Activated naive CD4-positive, alpha-beta T cell treated with anti-CD3 and anti-CD28 coated beads, Interleukin-2, amount 50 U/mL, for 72 hours (primary cell): ENCODE measurements at regions not wholly inside any gene's neighbourhood (a gene's known extent, or its start where the extent isn't known, plus 50 kb on each side); places are given as distances from the start of the nearest gene placed in this dataset.

Experiments used
- ATAC-seq, 2 donors: fragments of 150-1000 bp; cut with Tn5 transposase; 2 replicates each; pipeline ENCODE4 v1.10.0; 2021; ENCODE audit warnings: mild to moderate bottlenecking in 2 of 2, moderate library complexity in 2 of 2
- DNase-seq, 2 donors: peaks; one replicate each; pipeline ENCODE4 v3.0.0; 2021 to 2022; ENCODE audit warnings: low spot score in 2 of 2
- H3K27ac Mint-ChIP-seq, 2 donors: one replicate each; pipeline ENCODE4 v1.8.0; 2022; ENCODE audit warnings: mild to moderate bottlenecking in 2 of 2, mixed read lengths in 2 of 2
- H3K36me3 Mint-ChIP-seq, 2 donors: one replicate each; pipeline ENCODE4 v1.8.0; 2022; ENCODE audit warnings: mixed read lengths in 2 of 2
- H3K9me3 Mint-ChIP-seq, 2 donors: one replicate each; pipeline ENCODE4 v1.8.0; 2022; ENCODE audit warnings: mixed read lengths in 2 of 2

GRCh38 chr6:14783594-14783993 lies 462.3 kb upstream of the JARID2 start:
- no peak for DNase-seq
- H3K27ac Mint-ChIP-seq, result no peak overlapping the region
- peaks cover 4 to 13% of the 10 kb centered on the region in 2 donors for H3K9me3 Mint-ChIP-seq
- peaks cover 18 to 41% of the 10 kb centered on the region in 2 donors for H3K36me3 Mint-ChIP-seq
- no peak for ATAC-seq

DNA sequence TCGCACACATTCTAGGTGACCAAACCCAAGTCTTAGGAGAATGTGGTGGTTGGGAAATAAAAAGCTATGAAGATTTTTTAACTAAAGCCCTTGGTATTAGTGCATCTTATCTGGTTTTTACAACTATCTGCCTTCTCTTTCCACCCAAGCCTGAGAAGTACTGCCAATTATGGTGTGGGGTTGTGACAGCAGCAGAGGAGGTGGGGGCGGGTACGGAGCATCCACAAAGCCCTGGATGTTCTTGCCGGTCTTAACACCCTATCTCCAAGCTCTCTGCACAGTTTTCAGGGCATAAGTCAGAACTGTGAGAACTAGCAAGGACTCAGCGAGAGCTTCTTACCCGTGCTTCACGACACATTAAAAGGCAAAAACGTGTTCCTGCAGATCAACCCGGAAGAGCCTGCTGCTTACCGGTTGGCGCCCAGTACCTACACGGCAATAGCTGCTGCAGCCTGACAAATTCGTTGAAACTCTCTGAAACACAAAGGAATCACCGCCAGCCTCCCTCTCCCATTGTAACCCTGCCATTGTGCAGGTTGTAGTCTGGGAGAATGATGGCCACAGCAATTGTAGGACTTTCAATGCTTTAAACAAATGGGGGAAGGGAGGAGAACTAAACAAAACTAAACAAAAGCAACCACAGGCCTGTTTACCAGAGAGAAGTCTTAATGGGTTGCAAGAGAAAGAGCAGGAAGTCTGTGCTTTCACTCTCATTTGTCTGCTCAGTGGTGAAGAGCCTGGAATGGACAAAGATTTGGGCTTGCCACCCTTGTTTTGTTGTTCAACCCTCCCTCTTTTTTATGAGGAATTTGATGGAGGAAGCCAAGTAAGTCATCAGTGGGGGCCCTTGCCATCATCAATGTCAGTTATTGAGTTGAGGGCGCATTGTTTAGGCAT lies 461.0 kb upstream of the JARID2 start:
- DNase-seq (peak in 1 of 2 donors; percentile 15), ATAC-seq (peak; percentile 42 to 76)
- H3K36me3 Mint-ChIP-seq, result peaks cover 18 to 44% of the 10 kb centered on the region in 2 donors
- H3K27ac Mint-ChIP-seq, result peak overlapping the region; percentile 71 to 91
- peaks cover 4 to 14% of the 10 kb centered on the region in 2 donors for H3K9me3 Mint-ChIP-seq

DNA sequence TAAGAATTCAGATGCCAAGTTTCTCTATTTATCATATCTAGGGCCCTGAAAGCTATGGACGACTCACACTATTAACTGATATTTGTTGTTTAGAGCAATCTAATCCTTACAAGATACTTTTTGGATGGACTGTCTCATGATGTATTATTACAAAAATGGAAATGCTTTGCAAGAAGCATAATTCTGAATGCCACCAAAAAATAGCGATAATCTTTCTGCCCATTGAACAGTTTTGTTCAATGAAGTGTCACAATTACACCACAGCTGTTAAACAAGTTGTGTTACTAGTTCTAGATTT lies 460.4 kb upstream of the JARID2 start:
- H3K27ac Mint-ChIP-seq, result no peak overlapping the region
- peaks cover 4 to 16% of the 10 kb centered on the region in 2 donors for H3K9me3 Mint-ChIP-seq
- H3K36me3 Mint-ChIP-seq, result peaks cover 18 to 47% of the 10 kb centered on the region in 2 donors
- DNase-seq, result no peak
- no peak for ATAC-seq

DNA sequence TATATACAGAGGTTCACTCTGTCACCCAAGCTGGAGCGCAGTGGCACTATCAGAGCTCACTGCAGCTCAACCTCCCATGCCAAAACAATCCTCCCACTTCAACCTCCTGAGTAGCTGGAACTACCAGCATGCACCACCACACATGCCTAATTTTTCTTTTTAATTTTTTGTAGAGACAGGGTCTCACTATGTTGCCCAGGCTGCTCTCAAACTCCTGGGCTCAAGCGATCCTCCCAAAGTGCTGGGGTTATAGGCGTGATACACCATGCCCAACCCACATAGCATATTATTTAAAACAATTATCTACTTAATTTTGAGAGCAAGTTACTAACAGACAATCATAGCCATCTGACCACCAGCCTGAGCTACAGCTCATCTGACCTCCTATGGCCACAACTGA lies 459.9 kb upstream of the JARID2 start:
- ATAC-seq (no peak), DNase-seq (no peak)
- H3K27ac Mint-ChIP-seq, result no peak overlapping the region
- peaks cover 18 to 41% of the 10 kb centered on the region in 2 donors for H3K36me3 Mint-ChIP-seq
- peaks cover 4 to 13% of the 10 kb centered on the region in 2 donors for H3K9me3 Mint-ChIP-seq

GRCh38 chr6:14786455-14786854 lies 459.4 kb upstream of the JARID2 start:
- Mint-ChIP-seq H3K9me3 (peaks cover 4 to 11% of the 10 kb centered on the region in 2 donors), H3K27ac (no peak overlapping the region)
- ATAC-seq, result no peak

GRCh38 chr6:14787250-14787649 lies 458.6 kb upstream of the JARID2 start:
- Mint-ChIP-seq H3K27ac (no peak overlapping the region), H3K36me3 (peaks cover 18 to 30% of the 10 kb centered on the region in 2 donors), H3K9me3 (peaks cover 4 to 11% of the 10 kb centered on the region in 2 donors)
- ATAC-seq (peak in 1 of 2 donors; percentile 85), DNase-seq (no peak)

More at GRCh38 chr6:14786455-14786854, 459.4 kb upstream of the JARID2 start:
- DNase-seq, result no peak
- peaks cover 18 to 36% of the 10 kb centered on the region in 2 donors for H3K36me3 Mint-ChIP-seq

DNA sequence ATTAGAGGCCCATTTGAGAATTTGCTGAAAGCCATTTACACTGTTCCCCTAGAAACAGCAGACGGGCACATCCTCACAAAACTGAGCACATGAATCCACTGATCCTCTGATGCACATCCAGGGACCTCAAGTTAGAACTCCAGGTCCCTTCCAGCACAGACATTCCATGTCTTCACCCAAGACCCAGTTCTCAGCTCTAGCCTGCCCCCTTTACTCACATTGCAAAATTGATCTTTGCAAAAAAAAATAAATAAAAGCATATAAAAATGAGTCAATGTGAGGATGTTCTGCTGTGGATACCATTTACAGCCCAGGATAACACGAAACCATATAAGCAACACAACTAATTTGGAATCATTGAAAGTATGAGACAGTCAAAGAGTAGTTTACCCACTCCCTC lies 458.2 kb upstream of the JARID2 start:
- ATAC-seq, result peak in 1 of 2 donors; percentile 45

GRCh38 chr6:14789996-14790395 lies 455.9 kb upstream of the JARID2 start:
- DNase-seq (no peak), ATAC-seq (no peak)
- Mint-ChIP-seq H3K9me3 (peaks cover 0 to 3% of the 10 kb centered on the region in 2 donors), H3K36me3 (peaks cover under 1 to 9% of the 10 kb centered on the region in 2 donors), H3K27ac (no peak overlapping the region)

More for the DNA sequence above, 458.2 kb upstream of the JARID2 start:
- DNase-seq, result no peak
- peaks cover 2 to 9% of the 10 kb centered on the region in 2 donors for H3K9me3 Mint-ChIP-seq
- H3K36me3 Mint-ChIP-seq, result peaks cover 16 to 26% of the 10 kb centered on the region in 2 donors
- H3K27ac Mint-ChIP-seq, result no peak overlapping the region

- no peak for DNase-seq
- H3K36me3 Mint-ChIP-seq, result peaks cover 0 to 6% of the 10 kb centered on the region in 2 donors
- no peak for ATAC-seq
- H3K27ac Mint-ChIP-seq, result no peak overlapping the region
- H3K9me3 Mint-ChIP-seq, result peaks cover 0 to 3% of the 10 kb centered on the region in 2 donors
Observed at GRCh38 chr6:14790976-14791375, 454.9 kb upstream of the JARID2 start.

GRCh38 chr6:14791526-14791925 lies 454.3 kb upstream of the JARID2 start:
- DNase-seq, result no peak
- no peak for ATAC-seq
- Mint-ChIP-seq H3K9me3 (peaks cover 0 to 3% of the 10 kb centered on the region in 2 donors), H3K27ac (no peak overlapping the region), H3K36me3 (peaks cover 0 to 6% of the 10 kb centered on the region in 2 donors)

DNA sequence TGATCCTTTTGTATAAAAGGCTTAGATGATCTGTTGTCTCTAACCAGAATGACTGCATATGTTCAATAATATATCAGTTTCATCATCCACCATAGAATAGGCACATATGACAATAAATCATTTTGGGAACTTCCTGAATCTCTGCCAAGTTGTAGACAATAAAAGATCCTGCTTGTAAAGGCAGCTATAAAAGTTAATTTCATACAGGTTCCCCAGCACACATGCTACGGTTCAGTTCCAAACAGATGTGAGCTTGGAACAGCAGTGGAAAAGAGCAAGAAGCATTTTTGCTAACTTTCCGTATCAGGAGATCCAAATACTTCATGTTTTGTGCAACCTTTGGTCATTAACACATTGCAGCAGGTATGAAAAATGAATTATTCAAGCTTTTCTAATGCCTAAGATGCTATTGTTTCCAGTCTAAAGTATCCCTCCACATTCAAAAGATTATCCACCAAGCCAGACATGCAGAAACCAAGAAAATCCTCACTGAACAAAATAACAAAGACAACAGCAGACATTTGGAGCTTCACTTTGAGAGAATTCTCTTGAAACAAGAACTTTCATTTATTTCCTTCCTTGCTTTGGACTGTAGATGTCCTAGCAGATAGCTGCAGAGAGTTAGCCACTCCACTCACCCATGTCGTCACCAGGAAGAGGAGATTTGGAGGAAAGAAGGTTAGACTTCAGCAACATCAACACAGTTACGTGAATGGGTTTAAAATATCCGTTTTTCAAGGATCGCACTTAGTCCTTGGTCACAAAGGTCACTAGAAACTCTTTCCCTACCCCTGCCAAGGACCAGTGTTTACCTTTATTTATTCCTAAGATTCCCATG lies 453.5 kb upstream of the JARID2 start:
- Mint-ChIP-seq H3K9me3 (peaks cover 0 to 4% of the 10 kb centered on the region in 2 donors), H3K36me3 (peaks cover 0 to 8% of the 10 kb centered on the region in 2 donors), H3K27ac (no peak overlapping the region)
- ATAC-seq, result no peak
- DNase-seq, result no peak

- Mint-ChIP-seq H3K27ac (no peak overlapping the region), H3K36me3 (peaks cover 0 to 7% of the 10 kb centered on the region in 2 donors), H3K9me3 (peaks cover 3 to 15% of the 10 kb centered on the region in 2 donors)
- ATAC-seq (no peak), DNase-seq (no peak)
Observed at GRCh38 chr6:14795451-14795850, 450.4 kb upstream of the JARID2 start.

- H3K9me3 Mint-ChIP-seq, result peaks cover 3 to 15% of the 10 kb centered on the region in 2 donors
- peak overlapping the region; percentile 7 to 42 for H3K27ac Mint-ChIP-seq
- peaks cover 0 to 7% of the 10 kb centered on the region in 2 donors for H3K36me3 Mint-ChIP-seq
- DNase-seq, result no peak
- ATAC-seq, result peak in 1 of 2 donors; percentile 41
Observed at GRCh38 chr6:14796974-14797762, 448.7 kb upstream of the JARID2 start.

DNA sequence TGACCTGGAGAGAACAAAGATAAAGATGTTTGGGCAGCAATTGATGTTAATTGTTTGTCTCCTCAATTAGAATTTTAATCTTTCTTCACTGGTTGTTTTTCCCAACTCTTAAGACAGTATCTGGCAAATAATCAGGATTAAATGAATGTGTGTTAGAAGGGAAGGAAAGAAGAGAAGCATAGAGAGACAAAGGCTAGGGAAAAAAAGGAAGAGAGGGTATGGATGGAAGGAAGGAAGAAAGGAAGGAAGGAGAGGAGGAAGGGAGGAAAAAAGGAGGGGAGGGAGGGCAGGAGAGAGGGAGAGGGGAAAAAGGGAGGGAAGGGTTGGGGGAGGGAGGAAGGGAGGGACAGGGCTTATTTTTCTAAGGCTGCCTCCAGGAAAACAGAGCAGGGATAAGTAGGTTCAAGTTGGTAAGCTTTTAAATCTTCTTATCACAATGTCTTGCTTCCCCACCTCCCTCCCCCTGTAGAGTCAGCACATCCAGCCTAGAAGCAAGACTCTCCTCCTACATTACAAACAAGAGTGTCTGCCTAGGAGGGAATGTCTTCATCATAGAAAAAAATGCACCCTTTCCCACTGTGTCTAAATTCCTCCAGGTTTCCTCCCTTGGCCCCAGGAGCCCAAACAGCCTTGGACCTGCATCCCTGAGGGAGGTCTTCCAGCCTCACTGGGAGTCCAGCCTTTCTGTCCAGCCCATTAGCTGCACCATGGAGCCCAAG lies 447.8 kb upstream of the JARID2 start:
- H3K27ac Mint-ChIP-seq, result peak overlapping the region in 1 of 2 donors; percentile 42
- no peak for DNase-seq
- no peak for ATAC-seq
- peaks cover 3 to 15% of the 10 kb centered on the region in 2 donors for H3K9me3 Mint-ChIP-seq
- H3K36me3 Mint-ChIP-seq, result peaks cover 0 to 7% of the 10 kb centered on the region in 2 donors

DNA sequence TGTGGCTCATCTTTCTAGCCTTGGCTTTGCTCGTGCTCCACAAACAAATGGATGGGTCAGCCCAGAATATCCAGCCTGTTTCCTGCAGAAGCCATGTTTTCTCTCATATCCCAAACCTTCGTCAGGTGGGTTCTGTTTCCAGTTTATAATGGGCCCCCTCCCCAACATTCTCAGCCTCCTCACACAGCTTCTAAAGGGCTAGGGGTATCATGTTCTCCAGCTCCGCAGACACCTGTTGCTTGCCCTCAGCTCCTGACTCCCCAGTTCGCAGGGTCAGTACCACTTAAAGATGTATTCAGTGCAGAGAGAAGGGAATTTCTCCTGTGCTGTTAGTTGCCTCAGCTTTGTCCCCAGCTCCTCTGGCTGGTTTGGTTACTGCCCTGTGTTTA lies 447.3 kb upstream of the JARID2 start:
- ATAC-seq, result no peak
- DNase-seq, result no peak
- Mint-ChIP-seq H3K27ac (no peak overlapping the region), H3K36me3 (peaks cover 0 to 7% of the 10 kb centered on the region in 2 donors), H3K9me3 (peaks cover 3 to 15% of the 10 kb centered on the region in 2 donors)
